ENCODE measurements at regions not wholly inside any gene's neighbourhood (a gene's known extent, or its start where the extent isn't known, plus 50 kb on each side); places are given as distances from the start of the nearest gene placed in this dataset.
"Not testable (repeated sequence)": the region's sequence is repeated elsewhere in the genome, so short reads cannot be mapped to it uniquely, and the experiment has no call there.

DNA sequence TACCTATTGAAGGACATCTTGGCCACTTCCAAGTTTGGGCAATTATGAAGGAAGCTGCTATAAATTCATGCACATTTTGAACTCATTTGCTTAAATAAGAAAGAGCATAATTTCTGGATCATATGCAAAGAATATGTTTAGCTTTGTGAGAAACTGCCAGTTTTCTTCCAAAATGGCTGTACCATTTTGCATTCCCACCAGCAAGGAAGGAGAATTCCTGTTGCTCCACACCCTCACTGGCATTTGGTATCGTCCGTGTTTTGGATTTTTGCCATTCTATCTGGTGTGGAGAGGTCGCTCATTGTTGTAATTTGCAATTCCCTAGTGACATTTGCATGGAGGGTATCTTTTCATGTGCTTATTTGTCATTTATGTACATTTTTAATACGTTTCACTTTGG, 339.3 kb downstream of the DAD1 start:
- H3K4me3 ChIP-seq (ENCODE audit: low read depth in 1 of 3, low read length in 3 of 3), result no peak overlapping the region
- no peak for TF ChIP-seq FOXA1 (IDR thresholded peaks at IDR 0.05)
- H3K36me3 ChIP-seq (ENCODE audit: control insufficient read depth in 4 of 4, insufficient read depth in 3 of 4, low read depth in 1 of 4, low read length in 3 of 4), result no peaks in the 10 kb centered on the region
- 67% methylated on average over 4 of the region's 4 CpGs for WGBS
- no peak for DNase-seq (ENCODE audit: low spot score)
- H3K27ac ChIP-seq (ENCODE audit: low read depth in 1 of 2, low read length in 2 of 2), result no peak overlapping the region
- H3K9ac ChIP-seq (ENCODE audit: low read depth in 1 of 2, low read length in 2 of 2), result no peak overlapping the region
- no peaks in the 10 kb centered on the region for H3K4me1 ChIP-seq (ENCODE audit: control insufficient read depth in 4 of 4, insufficient read depth in 4 of 4, low read length in 3 of 4)
- no peaks in the 10 kb centered on the region for H3K9me3 ChIP-seq (ENCODE audit: control insufficient read depth in 4 of 4, low read length in 3 of 4)
- H3K27me3 ChIP-seq (ENCODE audit: control insufficient read depth in 4 of 4, insufficient read depth in 4 of 4, low read length in 3 of 4), result no peaks in the 10 kb centered on the region

- H3K27ac ChIP-seq (ENCODE audit: low read depth in 1 of 2, low read length in 2 of 2), result no peak overlapping the region
- WGBS, result 77% methylated on average over 6 of the region's 6 CpGs
- no peaks in the 10 kb centered on the region for H3K27me3 ChIP-seq (ENCODE audit: control insufficient read depth in 4 of 4, insufficient read depth in 4 of 4, low read length in 3 of 4)
- no peaks in the 10 kb centered on the region for H3K9me3 ChIP-seq (ENCODE audit: control insufficient read depth in 4 of 4, low read length in 3 of 4)
- TF ChIP-seq EGR1 (IDR thresholded peaks at IDR 0.05; ENCODE audit: low read depth in 2 of 2), result no peak
- no peak for TF ChIP-seq GABPA (IDR thresholded peaks at IDR 0.05 in 1 of 2, conservative IDR thresholded peaks at IDR 0.05 in 1 of 2)
- TF ChIP-seq CTCF (IDR thresholded peaks at IDR 0.05; ENCODE audit: low read depth, low read length, missing input control), result no peak
- no peak for TF ChIP-seq FOXA1 (IDR thresholded peaks at IDR 0.05)
- no peak for TF ChIP-seq RAD21 (IDR thresholded peaks at IDR 0.05)
- no peak for TF ChIP-seq YY1 (IDR thresholded peaks at IDR 0.05)
- TF ChIP-seq HNF4G (IDR thresholded peaks at IDR 0.05), result no peak
- TF ChIP-seq JUND (IDR thresholded peaks at IDR 0.05), result no peak
- no peak for TF ChIP-seq HNF4A (conservative IDR thresholded peaks at IDR 0.05)
- TF ChIP-seq ATF3 (IDR thresholded peaks at IDR 0.05), result no peak
- H3K9ac ChIP-seq (ENCODE audit: low read depth in 1 of 2, low read length in 2 of 2), result no peak overlapping the region
- H3K4me1 ChIP-seq (ENCODE audit: control insufficient read depth in 4 of 4, insufficient read depth in 4 of 4, low read length in 3 of 4), result no peaks in the 10 kb centered on the region
- DNase-seq (ENCODE audit: low spot score), result no peak
- no peaks in the 10 kb centered on the region for H3K36me3 ChIP-seq (ENCODE audit: control insufficient read depth in 4 of 4, insufficient read depth in 3 of 4, low read depth in 1 of 4, low read length in 3 of 4)
- H3K4me3 ChIP-seq (ENCODE audit: low read depth in 1 of 3, low read length in 3 of 3), result no peak overlapping the region
Observed at GRCh38 chr14:22243971-22244581, 344.9 kb downstream of the DAD1 start.

- not testable (repeated sequence) for H3K36me3 ChIP-seq (ENCODE audit: control insufficient read depth in 4 of 4, insufficient read depth in 3 of 4, low read depth in 1 of 4, low read length in 3 of 4); H3K27ac ChIP-seq (ENCODE audit: low read depth in 1 of 2, low read length in 2 of 2); H3K4me3 ChIP-seq (ENCODE audit: low read depth in 1 of 3, low read length in 3 of 3); DNase-seq (ENCODE audit: low spot score); H3K4me1 ChIP-seq (ENCODE audit: control insufficient read depth in 4 of 4, insufficient read depth in 4 of 4, low read length in 3 of 4); H3K27me3 ChIP-seq (ENCODE audit: control insufficient read depth in 4 of 4, insufficient read depth in 4 of 4, low read length in 3 of 4); H3K9ac ChIP-seq (ENCODE audit: low read depth in 1 of 2, low read length in 2 of 2); H3K9me3 ChIP-seq (ENCODE audit: control insufficient read depth in 4 of 4, low read length in 3 of 4)
- WGBS, result 33% methylated on average over 3 of the region's 3 CpGs
Observed at GRCh38 chr14:22238320-22238719, 350.7 kb downstream of the DAD1 start.

DNA sequence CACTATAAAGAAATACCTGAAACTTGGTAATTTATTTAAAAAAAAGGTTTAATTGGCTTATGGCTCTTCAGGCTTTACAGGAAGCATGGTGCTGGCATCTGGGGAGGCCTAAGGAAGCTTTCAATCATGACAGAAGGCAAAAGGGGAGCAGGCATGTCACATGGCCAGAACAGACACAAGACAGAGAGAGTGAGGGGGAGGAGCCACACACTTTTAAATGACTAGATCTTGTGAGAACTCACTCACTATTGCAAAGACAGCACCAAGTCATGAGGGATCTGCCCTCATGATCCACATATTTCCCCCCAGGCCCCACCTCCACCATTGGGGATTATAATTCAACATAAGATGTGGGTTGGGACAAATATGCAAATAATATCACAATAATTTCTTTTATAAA, 355.6 kb downstream of the DAD1 start:
- H3K9ac ChIP-seq (ENCODE audit: low read depth in 1 of 2, low read length in 2 of 2), result no peak overlapping the region
- peaks cover 0 to 3% (median 0%) of the 10 kb centered on the region in 4 donors for H3K27me3 ChIP-seq (ENCODE audit: control insufficient read depth in 4 of 4, insufficient read depth in 4 of 4, low read length in 3 of 4)
- H3K9me3 ChIP-seq (ENCODE audit: control insufficient read depth in 4 of 4, low read length in 3 of 4), result no peaks in the 10 kb centered on the region
- no peak overlapping the region for H3K27ac ChIP-seq (ENCODE audit: low read depth in 1 of 2, low read length in 2 of 2)
- DNase-seq (ENCODE audit: low spot score), result no peak
- H3K4me1 ChIP-seq (ENCODE audit: control insufficient read depth in 4 of 4, insufficient read depth in 4 of 4, low read length in 3 of 4), result no peaks in the 10 kb centered on the region
- no peaks in the 10 kb centered on the region for H3K36me3 ChIP-seq (ENCODE audit: control insufficient read depth in 4 of 4, insufficient read depth in 3 of 4, low read depth in 1 of 4, low read length in 3 of 4)
- TF ChIP-seq TAF1 (conservative IDR thresholded peaks at IDR 0.05), result no peak
- TF ChIP-seq FOXA1 (IDR thresholded peaks at IDR 0.05), result no peak
- no peak for TF ChIP-seq SP1 (IDR thresholded peaks at IDR 0.05)
- TF ChIP-seq JUND (IDR thresholded peaks at IDR 0.05), result no peak
- TF ChIP-seq NR2F2 (IDR thresholded peaks at IDR 0.05), result no peak
- no peak for TF ChIP-seq YY1 (IDR thresholded peaks at IDR 0.05)
- TF ChIP-seq RXRA (IDR thresholded peaks at IDR 0.05), result no peak
- TF ChIP-seq FOXA2 (IDR thresholded peaks at IDR 0.05), result no peak
- no peak overlapping the region for H3K4me3 ChIP-seq (ENCODE audit: low read depth in 1 of 3, low read length in 3 of 3)

All from liver (tissue), 8 donors.